ENCODE measurements at regions not wholly inside any gene's neighbourhood (a gene's known extent, or its start where the extent isn't known, plus 50 kb on each side); places are given as distances from the start of the nearest gene placed in this dataset.

GRCh38 chr12:97983796-97984195 is 521.2 kb downstream of the RMST start:
- TF ChIP-seq CTCF (IDR thresholded peaks at IDR 0.05) (no peak), POLR2A (IDR thresholded peaks at IDR 0.05) (no peak)

Measured in tibial nerve (tissue), 3 donors.